DOHH2 (cell line): ENCODE measurements at regions not wholly inside any gene's neighbourhood (a gene's known extent, or its start where the extent isn't known, plus 50 kb on each side); places are given as distances from the start of the nearest gene placed in this dataset.

Experiments
- CTCF ChIP-seq: fragments of 200-600 bp; sonication (generic); IDR thresholded peaks from one replicate; pipeline ENCODE4 v1.5.1; 2014; ENCODE audit warnings: antibody characterized with exemption, mild to moderate bottlenecking, low read depth, low read length; ENCODE audit not compliant: poor library complexity, severe bottlenecking
- EZH2phosphoT487 ChIP-seq: fragments of 200-600 bp; sonication (generic); IDR thresholded peaks from 2 replicates; pipeline ENCODE4 v1.6.1; 2017; ENCODE audit warnings: borderline replicate concordance, mild to moderate bottlenecking, antibody characterized with exemption, low read length, moderate library complexity, mixed read lengths

DNA sequence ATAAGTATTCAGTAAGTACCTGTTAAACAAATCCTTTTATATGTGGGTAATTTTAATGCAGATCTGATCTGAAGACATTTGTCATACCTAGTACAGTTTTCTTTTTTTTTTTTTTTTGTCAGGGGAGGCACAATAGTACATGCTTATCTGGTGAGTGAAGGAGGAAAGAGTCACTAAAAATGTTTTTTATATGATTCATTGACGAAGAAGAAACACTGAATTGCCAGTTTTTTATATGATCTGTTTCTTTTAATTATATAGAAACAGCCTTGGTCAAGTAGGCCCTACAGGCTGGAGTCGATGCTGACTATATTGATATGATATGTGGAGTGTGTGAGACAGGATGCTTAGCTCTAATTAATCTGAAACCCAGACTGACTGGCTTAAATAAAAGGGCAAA is 315.2 kb downstream of the PSAT1 start:
- TF ChIP-seq CTCF (no peak), EZH2phosphoT487 (no peak)
